Testis (tissue), 2 donors: ENCODE measurements at regions not wholly inside any gene's neighbourhood (a gene's known extent, or its start where the extent isn't known, plus 50 kb on each side); places are given as distances from the start of the nearest gene placed in this dataset.

Source experiments
- CTCF ChIP-seq, 3 experiments: fragments of 450-650 bp in 2 of 3; fragments of 200-600 bp in 1 of 3; sonication (generic) in 1 of 3; IDR thresholded peaks; one replicate each; pipeline ENCODE4 v1.5.1; 2016 to 2019; ENCODE audit warnings: antibody characterized with exemption in 3 of 3, mild to moderate bottlenecking in 2 of 3, moderate library complexity in 1 of 3
- POLR2A ChIP-seq: fragments of 450-650 bp; IDR thresholded peaks from one replicate; pipeline ENCODE4 v1.6.1; 2017; ENCODE audit warnings: antibody characterized with exemption, mild to moderate bottlenecking, moderate library complexity

GRCh38 chr2:8202132-8202531 is 479.7 kb upstream of the ID2 start:
- no peak for TF ChIP-seq CTCF (IDR thresholded peaks at IDR 0.05)
- no peak for TF ChIP-seq POLR2A
